ENCODE measurements at regions not wholly inside any gene's neighbourhood (a gene's known extent, or its start where the extent isn't known, plus 50 kb on each side); places are given as distances from the start of the nearest gene placed in this dataset.
A peak's percentile ranks its signal among the peaks of the same experiment; 100 is the strongest.
"Not testable (repeated sequence)": the region's sequence is repeated elsewhere in the genome, so short reads cannot be mapped to it uniquely, and the experiment has no call there.

DNA sequence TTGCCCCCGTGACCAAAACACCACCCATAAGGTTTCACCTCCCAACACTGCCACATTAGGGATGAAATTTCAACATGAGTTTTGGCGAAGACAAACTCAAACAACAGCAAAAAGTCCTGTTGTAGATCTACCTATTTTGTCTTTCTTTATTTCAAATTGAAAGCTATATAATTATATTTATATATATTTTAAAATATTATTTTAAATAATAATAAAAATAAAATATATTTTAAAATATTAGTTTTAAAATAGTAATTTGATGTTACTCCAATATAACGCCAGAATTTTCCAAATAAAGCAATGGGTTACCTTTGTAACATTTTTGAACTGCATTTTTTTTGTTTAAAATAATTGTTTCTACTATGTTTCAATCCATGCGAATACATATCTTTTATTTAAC is 263.5 kb upstream of the USP25 start:
- intact Hi-C loops (cut with DNase I) = no loop called here
- no peak for TF ChIP-seq POLR2AphosphoS5 (IDR thresholded peaks at IDR 0.05; ENCODE audit: insufficient read depth in 1 of 2, low read depth in 1 of 2)
- Histone ChIP-seq H3K27ac (no peak overlapping the region), H3K36me3 (no peaks in the 10 kb centered on the region), H3K9me3 (no peaks in the 10 kb centered on the region), H3K4me3 (no peak overlapping the region), H3K27me3 (no peaks in the 10 kb centered on the region), H3K4me1 (no peaks in the 10 kb centered on the region)
- DNase-seq (ENCODE audit: extremely low spot score in 2 of 2) = no peak

DNA sequence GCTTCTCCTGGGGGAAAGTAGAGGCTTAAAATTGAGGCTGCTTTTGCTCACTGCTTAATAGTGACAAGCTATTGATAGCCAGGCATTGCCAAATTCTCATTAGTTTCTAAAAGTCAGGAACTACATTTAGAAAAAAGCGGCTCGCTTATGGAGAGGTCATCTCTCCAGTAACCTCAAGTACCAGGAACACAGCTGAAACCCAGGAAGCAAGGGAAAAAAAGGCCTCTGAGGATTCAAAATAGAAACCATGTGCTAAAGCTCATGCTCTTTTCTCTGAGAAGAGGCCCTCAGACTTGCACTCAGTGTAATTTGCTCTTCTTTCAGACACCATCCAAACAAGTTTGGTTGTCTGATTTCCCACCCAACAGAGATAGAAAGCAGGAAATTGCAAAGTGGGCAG is 261.4 kb upstream of the USP25 start:
- H3K4me3 ChIP-seq = no peak overlapping the region
- peak overlapping the region; percentile 10 for H3K27ac ChIP-seq
- DNase-seq (ENCODE audit: extremely low spot score in 2 of 2) = no peak
- no peaks in the 10 kb centered on the region for H3K27me3 ChIP-seq
- no peaks in the 10 kb centered on the region for H3K36me3 ChIP-seq
- no peaks in the 10 kb centered on the region for H3K4me1 ChIP-seq
- intact Hi-C loops (cut with DNase I) = no loop called here
- no peak for TF ChIP-seq POLR2AphosphoS5 (IDR thresholded peaks at IDR 0.05; ENCODE audit: insufficient read depth in 1 of 2, low read depth in 1 of 2)
- TF ChIP-seq, protein P1, sequence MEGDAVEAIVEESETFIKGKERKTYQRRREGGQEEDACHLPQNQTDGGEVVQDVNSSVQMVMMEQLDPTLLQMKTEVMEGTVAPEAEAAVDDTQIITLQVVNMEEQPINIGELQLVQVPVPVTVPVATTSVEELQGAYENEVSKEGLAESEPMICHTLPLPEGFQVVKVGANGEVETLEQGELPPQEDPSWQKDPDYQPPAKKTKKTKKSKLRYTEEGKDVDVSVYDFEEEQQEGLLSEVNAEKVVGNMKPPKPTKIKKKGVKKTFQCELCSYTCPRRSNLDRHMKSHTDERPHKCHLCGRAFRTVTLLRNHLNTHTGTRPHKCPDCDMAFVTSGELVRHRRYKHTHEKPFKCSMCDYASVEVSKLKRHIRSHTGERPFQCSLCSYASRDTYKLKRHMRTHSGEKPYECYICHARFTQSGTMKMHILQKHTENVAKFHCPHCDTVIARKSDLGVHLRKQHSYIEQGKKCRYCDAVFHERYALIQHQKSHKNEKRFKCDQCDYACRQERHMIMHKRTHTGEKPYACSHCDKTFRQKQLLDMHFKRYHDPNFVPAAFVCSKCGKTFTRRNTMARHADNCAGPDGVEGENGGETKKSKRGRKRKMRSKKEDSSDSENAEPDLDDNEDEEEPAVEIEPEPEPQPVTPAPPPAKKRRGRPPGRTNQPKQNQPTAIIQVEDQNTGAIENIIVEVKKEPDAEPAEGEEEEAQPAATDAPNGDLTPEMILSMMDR (IDR thresholded peaks at IDR 0.05) = no peak
- TF ChIP-seq POLR2A (IDR thresholded peaks at IDR 0.05) = no peak
- no peaks in the 10 kb centered on the region for H3K9me3 ChIP-seq

DNA sequence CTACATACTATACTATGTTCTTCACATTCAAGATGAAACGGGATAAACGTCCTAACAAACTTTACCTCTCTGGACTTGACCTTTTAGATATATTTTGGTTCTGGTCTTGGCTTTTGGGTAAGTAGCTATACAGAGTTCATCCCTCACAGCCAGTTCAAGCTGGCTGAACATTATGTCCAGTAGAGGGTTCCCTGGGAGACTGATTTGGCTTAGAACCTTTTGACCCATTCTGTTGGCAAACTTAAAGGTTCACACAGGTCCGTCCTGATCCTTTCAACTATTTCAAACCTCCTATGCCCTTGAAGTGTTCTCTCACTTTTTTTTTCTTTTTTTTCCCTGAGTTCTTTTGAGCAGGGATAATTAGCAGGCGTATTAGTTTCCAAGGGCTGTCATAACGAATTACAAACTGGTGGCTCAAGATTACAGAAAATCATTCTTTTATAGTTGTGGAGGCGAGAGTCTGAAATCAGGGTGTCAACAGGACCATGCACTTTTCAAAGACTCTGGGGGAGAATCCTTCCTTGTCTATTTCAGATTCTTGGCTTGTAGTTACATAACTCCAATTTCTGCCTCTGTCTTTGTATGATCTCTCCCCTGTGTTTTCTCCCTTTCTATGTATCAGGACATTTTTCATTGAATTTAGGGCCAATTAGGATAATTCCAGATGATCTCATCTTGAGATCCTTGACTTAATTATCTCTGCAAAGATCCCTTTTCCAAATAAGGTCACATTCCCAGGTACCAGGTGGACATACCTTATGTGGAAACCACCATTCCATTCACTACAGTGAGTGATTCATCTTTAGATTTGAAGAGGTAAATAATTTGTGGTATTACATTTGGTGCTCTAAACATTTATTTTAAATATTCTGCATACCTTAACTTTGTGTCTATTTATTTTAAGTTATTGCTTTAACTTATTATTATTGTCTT is 257.4 kb upstream of the USP25 start:
- H3K27me3 ChIP-seq = no peaks in the 10 kb centered on the region
- H3K36me3 ChIP-seq = no peaks in the 10 kb centered on the region
- H3K9me3 ChIP-seq = no peaks in the 10 kb centered on the region
- H3K4me3 ChIP-seq = no peak overlapping the region
- intact Hi-C loops (cut with DNase I) = no loop called here
- TF ChIP-seq POLR2AphosphoS5 (IDR thresholded peaks at IDR 0.05; ENCODE audit: insufficient read depth in 1 of 2, low read depth in 1 of 2) = no peak
- no peak for TF ChIP-seq POLR2A (IDR thresholded peaks at IDR 0.05)
- TF ChIP-seq, protein P1 (IDR thresholded peaks at IDR 0.05) = no peak
- H3K27ac ChIP-seq = no peak overlapping the region
- no peaks in the 10 kb centered on the region for H3K4me1 ChIP-seq
- DNase-seq (ENCODE audit: extremely low spot score in 2 of 2) = no peak

DNA sequence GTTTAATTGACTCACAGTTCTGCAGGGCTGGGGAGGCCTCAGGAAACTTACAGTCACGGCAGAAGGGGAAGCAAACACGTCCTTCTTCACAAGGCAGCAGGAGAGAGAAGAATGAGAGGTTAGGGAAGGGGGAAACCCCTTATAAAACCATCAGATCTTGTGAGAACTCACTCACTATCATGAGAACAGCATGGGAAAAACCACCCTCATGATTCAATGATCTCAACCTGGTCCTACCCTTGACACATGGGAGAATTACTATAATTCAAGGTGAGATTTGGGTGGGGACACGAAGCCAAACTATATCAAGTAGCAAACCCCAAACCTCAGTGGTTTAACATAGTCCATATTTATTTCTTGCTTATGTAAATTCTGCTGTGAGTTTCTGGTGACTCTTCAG is 252.0 kb upstream of the USP25 start:
- H3K27me3 ChIP-seq = not testable (repeated sequence)

DNA sequence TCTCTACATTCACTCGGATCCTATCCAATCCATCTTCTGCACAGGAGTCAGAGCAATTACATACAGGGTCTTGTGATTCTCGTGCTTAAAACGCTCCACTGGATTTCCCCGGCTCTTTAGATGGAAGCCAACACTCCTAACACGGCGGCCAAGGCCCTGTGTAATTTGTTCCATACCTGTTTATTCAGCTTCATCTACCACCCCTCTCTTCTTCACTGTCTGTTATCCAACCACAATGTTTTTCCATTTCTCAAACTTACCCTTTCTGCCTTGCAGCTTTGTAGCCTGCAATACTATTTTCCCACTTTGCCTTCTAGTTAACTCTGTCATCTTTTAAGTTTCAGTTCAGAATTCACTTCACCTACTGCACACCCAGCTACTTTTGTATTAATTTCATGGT is 249.6 kb upstream of the USP25 start:
- intact Hi-C loops (cut with DNase I) = no loop called here
- TF ChIP-seq, protein P1 (IDR thresholded peaks at IDR 0.05) = no peak
- TF ChIP-seq POLR2AphosphoS5 (IDR thresholded peaks at IDR 0.05; ENCODE audit: insufficient read depth in 1 of 2, low read depth in 1 of 2) = no peak
- no peaks in the 10 kb centered on the region for H3K36me3 ChIP-seq

More for the DNA sequence above, 252.0 kb upstream of the USP25 start:
- H3K4me3 ChIP-seq; H3K27ac ChIP-seq; H3K36me3 ChIP-seq; intact Hi-C loops (cut with DNase I); H3K9me3 ChIP-seq; H3K4me1 ChIP-seq; DNase-seq (ENCODE audit: extremely low spot score in 2 of 2): not testable (repeated sequence)

DNA sequence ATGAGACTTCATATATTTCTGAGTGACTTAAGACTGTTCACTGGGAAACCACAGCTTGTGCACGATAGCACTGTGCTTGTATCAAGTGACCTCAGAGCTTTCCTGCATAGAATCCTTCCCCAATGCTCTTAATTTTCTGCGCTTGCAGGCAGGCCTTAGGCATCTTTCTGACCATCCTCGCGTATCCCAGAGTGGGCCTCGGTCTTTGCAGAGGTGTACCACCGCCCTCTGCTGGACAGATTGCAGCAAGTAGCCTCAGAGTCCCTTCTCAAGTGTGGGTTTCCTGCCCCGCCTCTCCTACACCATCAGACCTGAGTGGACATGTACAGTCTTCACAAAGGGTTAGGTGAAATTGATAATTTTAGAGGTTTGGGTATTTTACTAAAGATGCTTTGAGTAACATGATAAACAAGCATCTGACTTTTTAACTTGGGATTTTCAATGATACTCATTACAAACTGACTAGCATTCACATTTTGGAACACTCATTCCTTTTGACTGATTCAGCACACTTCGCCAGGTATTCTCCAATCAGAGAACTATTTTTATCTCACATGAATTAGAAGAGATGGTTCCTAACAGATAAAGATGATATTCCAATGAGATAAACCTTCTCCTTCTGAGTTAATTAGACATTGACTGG is 246.5 kb upstream of the USP25 start:
- intact Hi-C loops (cut with DNase I) = no loop called here
- TF ChIP-seq, protein P1 (IDR thresholded peaks at IDR 0.05) = peak; percentile 67 to 90 (median 77)
- TF ChIP-seq POLR2AphosphoS5 (IDR thresholded peaks at IDR 0.05; ENCODE audit: insufficient read depth in 1 of 2, low read depth in 1 of 2) = no peak
- H3K4me3 ChIP-seq = no peak overlapping the region

More for the DNA sequence above, 249.6 kb upstream of the USP25 start:
- no peak for DNase-seq (ENCODE audit: extremely low spot score in 2 of 2)
- Histone ChIP-seq H3K4me3 (no peak overlapping the region), H3K9me3 (no peaks in the 10 kb centered on the region), H3K27ac (no peak overlapping the region), H3K27me3 (no peaks in the 10 kb centered on the region), H3K4me1 (peaks cover 5% of the 10 kb centered on the region)

More for the DNA sequence above, 246.5 kb upstream of the USP25 start:
- Histone ChIP-seq H3K4me1 (peaks cover 5% of the 10 kb centered on the region), H3K27me3 (no peaks in the 10 kb centered on the region), H3K27ac (no peak overlapping the region), H3K9me3 (no peaks in the 10 kb centered on the region), H3K36me3 (no peaks in the 10 kb centered on the region)
- DNase-seq (ENCODE audit: extremely low spot score in 2 of 2) = peak in 1 of 2 donors; percentile 91

Data from vagina (tissue), 2 donors.